ENCODE measurements at regions not wholly inside any gene's neighbourhood (a gene's known extent, or its start where the extent isn't known, plus 50 kb on each side); places are given as distances from the start of the nearest gene placed in this dataset.

DNA sequence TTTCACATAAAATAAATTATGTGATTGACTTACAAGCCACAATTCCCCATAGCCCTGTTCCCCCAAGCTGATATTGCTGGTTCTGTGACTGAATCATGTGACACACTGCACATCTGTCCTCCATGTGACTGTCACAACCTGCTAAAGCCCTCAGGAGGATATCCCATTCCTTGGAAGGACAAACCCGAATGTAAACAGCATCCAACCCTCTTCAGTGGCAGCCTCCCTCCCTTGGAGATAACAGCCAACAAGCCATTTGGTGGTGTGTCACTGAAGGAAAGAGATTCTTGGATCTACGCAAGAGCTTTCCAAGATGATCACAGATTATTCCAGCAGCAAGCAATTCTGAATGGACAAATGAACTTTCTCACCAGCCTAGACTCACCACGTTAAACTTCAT, 153.9 kb upstream of the TIAM1 start:
- H3K27ac ChIP-seq (ENCODE audit: low read length), result no peak overlapping the region
- in situ Hi-C loops (cut with HindIII; ENCODE audit: low pct_unique_long_range_greater_than_20kb, low sequenced_read_pairs) (no loop called here), intact Hi-C loops (cut with micrococcal nuclease; ENCODE audit: unreplicated experiment) (no loop called here)
- POLR2A ChIA-PET, result no interaction called here
- H3K4me1 ChIP-seq (ENCODE audit: control insufficient read depth, insufficient read depth, low read length), result no peaks in the 10 kb centered on the region
- no peaks in the 10 kb centered on the region for H3K36me3 ChIP-seq (ENCODE audit: control insufficient read depth, insufficient read depth, low read length)
- no peaks in the 10 kb centered on the region for H3K9me3 ChIP-seq (ENCODE audit: control insufficient read depth, insufficient read depth, low read depth, low read length)
- DNase-seq (ENCODE audit: low read depth, low spot score) (no peak), ATAC-seq (no peak)
- TF ChIP-seq CTCF (IDR thresholded peaks at IDR 0.05) (no peak), TCF7L2 (IDR thresholded peaks at IDR 0.05; ENCODE audit: low read depth, low read length) (no peak), POLR2AphosphoS5 (IDR thresholded peaks at IDR 0.05; ENCODE audit: low read depth, low read length) (no peak), REST (IDR thresholded peaks at IDR 0.05; ENCODE audit: insufficient read depth in 1 of 2, low read depth in 2 of 2, low read length in 1 of 2) (no peak), SIN3A (IDR thresholded peaks at IDR 0.05; ENCODE audit: borderline replicate concordance, insufficient read depth, low read depth, low read length) (no peak)
- CTCF ChIA-PET, result no interaction called here
- H3K4me3 ChIP-seq (ENCODE audit: low read depth in 2 of 2, low read length in 2 of 2), result no peak overlapping the region
- BruUV-seq (replicated peaks), result no TSS peak
- no peaks in the 10 kb centered on the region for H3K27me3 ChIP-seq (ENCODE audit: control insufficient read depth, insufficient read depth, low read length)

GRCh38 chr21:31493350-31493880, 149.4 kb upstream of the TIAM1 start:
- intact Hi-C loops (cut with micrococcal nuclease; ENCODE audit: unreplicated experiment) (no loop called here), in situ Hi-C loops (cut with HindIII; ENCODE audit: low pct_unique_long_range_greater_than_20kb, low sequenced_read_pairs) (no loop called here)
- ATAC-seq (no peak), DNase-seq (ENCODE audit: low read depth, low spot score) (no peak)
- Histone ChIP-seq H3K36me3 (ENCODE audit: control insufficient read depth, insufficient read depth, low read length) (no peaks in the 10 kb centered on the region), H3K4me1 (ENCODE audit: control insufficient read depth, insufficient read depth, low read length) (no peaks in the 10 kb centered on the region), H3K9me3 (ENCODE audit: control insufficient read depth, insufficient read depth, low read depth, low read length) (no peaks in the 10 kb centered on the region), H3K27ac (ENCODE audit: low read length) (no peak overlapping the region), H3K4me3 (ENCODE audit: low read depth in 2 of 2, low read length in 2 of 2) (no peak overlapping the region), H3K27me3 (ENCODE audit: control insufficient read depth, insufficient read depth, low read length) (no peaks in the 10 kb centered on the region)
- POLR2A ChIA-PET, result no interaction called here
- no TSS peak for BruUV-seq (replicated peaks)
- TF ChIP-seq POLR2AphosphoS5 (IDR thresholded peaks at IDR 0.05; ENCODE audit: low read depth, low read length) (no peak), TCF7L2 (IDR thresholded peaks at IDR 0.05; ENCODE audit: low read depth, low read length) (no peak), REST (IDR thresholded peaks at IDR 0.05; ENCODE audit: insufficient read depth in 1 of 2, low read depth in 2 of 2, low read length in 1 of 2) (no peak), CTCF (IDR thresholded peaks at IDR 0.05) (no peak), SIN3A (IDR thresholded peaks at IDR 0.05; ENCODE audit: borderline replicate concordance, insufficient read depth, low read depth, low read length) (no peak)
- CTCF ChIA-PET, result no interaction called here
